ENCODE measurements at regions not wholly inside any gene's neighbourhood (a gene's known extent, or its start where the extent isn't known, plus 50 kb on each side); places are given as distances from the start of the nearest gene placed in this dataset.

- TF ChIP-seq POLR2A (IDR thresholded peaks at IDR 0.05) (no peak), POLR2AphosphoS5 (IDR thresholded peaks at IDR 0.05) (no peak)
- no peaks in the 10 kb centered on the region for H3K27me3 ChIP-seq
- no peak for DNase-seq
- no peaks in the 10 kb centered on the region for H3K36me3 ChIP-seq
- intact Hi-C loops (cut with DNase I) = no loop called here
- no peak overlapping the region for H3K4me3 ChIP-seq
- H3K27ac ChIP-seq = no peak overlapping the region
- H3K4me1 ChIP-seq = no peaks in the 10 kb centered on the region
- 80 to 86% methylated on average over 6 of the region's 6 CpGs for WGBS, 2 donors
- H3K9me3 ChIP-seq = no peaks in the 10 kb centered on the region
These were observed 60.6 kb upstream of the LIMCH1 start for GRCh38 chr4:41477181-41477905.

DNA sequence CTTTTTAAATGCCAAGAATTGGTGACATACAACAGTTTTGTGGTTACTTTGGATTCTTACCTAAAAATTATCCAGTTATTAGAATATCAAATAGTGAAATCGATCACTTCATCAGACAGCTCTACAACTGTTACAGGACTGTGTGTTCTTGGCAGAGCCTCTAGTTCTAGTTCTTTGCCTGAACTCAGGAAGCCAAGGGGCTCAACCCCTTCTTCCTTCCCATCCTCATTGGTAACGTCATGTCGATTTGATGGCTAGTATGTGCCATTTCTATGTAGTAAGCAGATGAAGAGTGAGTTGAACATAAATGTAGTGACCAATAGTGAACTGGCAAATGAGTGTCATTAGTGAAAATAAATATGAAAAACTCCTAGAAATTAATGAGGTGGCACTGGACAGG, 59.4 kb upstream of the LIMCH1 start:
- Histone ChIP-seq H3K9me3 (no peaks in the 10 kb centered on the region), H3K36me3 (no peaks in the 10 kb centered on the region), H3K4me1 (no peaks in the 10 kb centered on the region), H3K27ac (no peak overlapping the region), H3K27me3 (no peaks in the 10 kb centered on the region), H3K4me3 (no peak overlapping the region)
- intact Hi-C loops (cut with DNase I) = no loop called here
- no peak for DNase-seq
- TF ChIP-seq EP300 (IDR thresholded peaks at IDR 0.05) (no peak), POLR2A (IDR thresholded peaks at IDR 0.05) (no peak), CTCF (IDR thresholded peaks at IDR 0.05) (no peak), POLR2AphosphoS5 (IDR thresholded peaks at IDR 0.05) (no peak)
- 87 to 88% methylated on average over 3 of the region's 3 CpGs for WGBS, 2 donors

GRCh38 chr4:41480896-41481311, 57.1 kb upstream of the LIMCH1 start:
- H3K4me3 ChIP-seq = no peak overlapping the region
- DNase-seq = no peak
- no peaks in the 10 kb centered on the region for H3K27me3 ChIP-seq
- no peaks in the 10 kb centered on the region for H3K4me1 ChIP-seq
- intact Hi-C loops (cut with DNase I) = no loop called here
- H3K36me3 ChIP-seq = no peaks in the 10 kb centered on the region
- no peaks in the 10 kb centered on the region for H3K9me3 ChIP-seq
- TF ChIP-seq POLR2A (IDR thresholded peaks at IDR 0.05) = no peak
- TF ChIP-seq CTCF (IDR thresholded peaks at IDR 0.05) = no peak
- no peak for TF ChIP-seq POLR2AphosphoS5 (IDR thresholded peaks at IDR 0.05)
- TF ChIP-seq EP300 (IDR thresholded peaks at IDR 0.05) = no peak
- WGBS, 2 donors = 81 to 84% methylated on average over 5 of the region's 5 CpGs
- no peak overlapping the region for H3K27ac ChIP-seq

DNA sequence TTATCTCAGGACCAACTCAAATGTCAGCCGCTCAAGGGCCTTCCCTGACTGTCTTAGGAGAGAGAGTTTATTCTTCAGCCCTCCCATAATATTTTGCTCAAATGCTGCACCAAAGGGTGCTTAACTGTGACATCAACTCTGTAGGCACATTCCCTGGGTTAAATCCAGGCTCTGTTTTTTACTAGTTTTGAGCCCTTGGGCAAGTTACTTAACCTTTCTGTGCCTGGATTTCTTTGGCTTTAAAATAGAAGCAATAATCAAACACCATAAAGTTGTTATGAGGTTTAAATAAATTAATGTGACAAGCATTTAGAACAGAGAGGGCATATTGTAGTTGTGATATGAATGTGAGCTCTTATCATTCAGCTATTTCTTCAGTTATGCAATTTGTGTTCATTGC, 54.2 kb upstream of the LIMCH1 start:
- H3K4me1 ChIP-seq = no peaks in the 10 kb centered on the region
- intact Hi-C loops (cut with DNase I) = no loop called here
- no peaks in the 10 kb centered on the region for H3K9me3 ChIP-seq
- H3K4me3 ChIP-seq = no peak overlapping the region
- no peaks in the 10 kb centered on the region for H3K27me3 ChIP-seq
- 92 to 98% methylated on average over 1 of the region's 1 CpG for WGBS, 2 donors
- DNase-seq = no peak
- H3K27ac ChIP-seq = no peak overlapping the region
- no peak for TF ChIP-seq EP300 (IDR thresholded peaks at IDR 0.05)
- no peak for TF ChIP-seq CTCF (IDR thresholded peaks at IDR 0.05)
- no peak for TF ChIP-seq POLR2AphosphoS5 (IDR thresholded peaks at IDR 0.05)
- no peak for TF ChIP-seq POLR2A (IDR thresholded peaks at IDR 0.05)
- no peaks in the 10 kb centered on the region for H3K36me3 ChIP-seq

DNA sequence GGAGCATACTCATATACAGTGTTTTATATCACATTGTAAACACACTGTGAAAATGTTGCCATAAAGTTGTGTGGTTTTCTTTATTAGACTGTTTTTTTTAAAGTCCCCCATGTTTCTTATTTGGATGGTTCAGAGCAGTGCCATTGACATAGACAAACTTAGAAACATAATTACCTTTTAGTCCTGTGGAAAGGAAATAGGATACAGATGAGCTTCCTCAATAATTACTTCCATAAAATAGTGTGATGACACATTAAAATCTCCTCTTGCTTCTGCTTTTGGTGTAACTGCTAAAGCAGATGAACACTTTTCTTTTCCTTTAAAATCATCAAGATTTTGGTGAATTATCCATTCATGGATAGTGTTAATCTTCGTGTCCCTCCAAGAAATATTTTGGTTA, 52.9 kb upstream of the LIMCH1 start:
- WGBS, 2 donors = 32 to 60% methylated on average over 1 of the region's 1 CpG
- no peaks in the 10 kb centered on the region for H3K36me3 ChIP-seq
- H3K4me3 ChIP-seq = no peak overlapping the region
- intact Hi-C loops (cut with DNase I) = no loop called here
- H3K4me1 ChIP-seq = no peaks in the 10 kb centered on the region
- no peak overlapping the region for H3K27ac ChIP-seq
- no peaks in the 10 kb centered on the region for H3K27me3 ChIP-seq
- no peak for TF ChIP-seq CTCF (IDR thresholded peaks at IDR 0.05)
- no peak for TF ChIP-seq POLR2AphosphoS5 (IDR thresholded peaks at IDR 0.05)
- TF ChIP-seq POLR2A (IDR thresholded peaks at IDR 0.05) = no peak
- no peak for TF ChIP-seq EP300 (IDR thresholded peaks at IDR 0.05)
- DNase-seq = no peak
- H3K9me3 ChIP-seq = no peaks in the 10 kb centered on the region

Measured in sigmoid colon (tissue), 6 donors.